Pancreas (tissue), 10 donors: ENCODE measurements at regions not wholly inside any gene's neighbourhood (a gene's known extent, or its start where the extent isn't known, plus 50 kb on each side); places are given as distances from the start of the nearest gene placed in this dataset.

ENCODE experiments used
- ATAC-seq, 4 donors: fragments of 200-7000 bp; cut with Tn5 transposase; one replicate each; pipeline versions ENCODE4 v1.8.0 to v1.9.1; 2020; ENCODE audit warnings: mild to moderate bottlenecking in 4 of 4, moderate library complexity in 4 of 4
- DNase-seq, 6 donors: peaks; one replicate each; pipeline ENCODE4 v3.0.0-alpha.2; 2020
- FAIRE-seq: peaks from 2 replicates; lab custom pipeline; 2012; peaks lifted over from hg19 to GRCh38; lab: Jason Lieb, UNC
- H3K27ac ChIP-seq, 4 donors: fragments of 200-600 bp; sonication (generic); 1 replicate in 3 of 4; 2 replicates in 1 of 4; pipeline versions ENCODE4 v1.5.0 to v1.8.0; 2020
- H3K27me3 ChIP-seq, 4 donors: fragments of 200-600 bp; one replicate each; pipeline ENCODE4 v1.8.0; 2021
- H3K36me3 ChIP-seq, 3 donors: fragments of 200-600 bp; sonication (generic) in 1 of 3; one replicate each; pipeline versions ENCODE4 v1.5.0 to v1.8.0; 2020 to 2021
- H3K4me1 ChIP-seq, 3 donors: fragments of 200-600 bp; one replicate each; pipeline ENCODE4 v1.8.0; 2021
- H3K4me3 ChIP-seq, 4 donors: fragments of 200-600 bp; sonication (generic) in 2 of 4; one replicate each; pipeline versions ENCODE4 v1.5.0 to v1.8.0; 2020 to 2021
- H3K9me3 ChIP-seq, 4 donors: fragments of 200-600 bp; one replicate each; pipeline ENCODE4 v1.8.0; 2021
- CTCF ChIP-seq, 4 donors: fragments of 200-600 bp; sonication (generic) in 3 of 4; IDR thresholded peaks; one replicate each; pipeline versions ENCODE4 v1.5.0 to v1.8.0; 2021; ENCODE audit warnings: antibody characterized with exemption in 4 of 4
- WGBS, 2 donors: extraction: QIAGEN DNeasy Blood & Tissue Kit; methylation state at CpG; one replicate each; pipeline ENCODE4 v1.1.7; 2013; 5-methylcytosine and 5-hydroxymethylcytosine counted together
- intact Hi-C, 3 donors: fragments of 100-400 bp; cut with DNase I; formaldehyde crosslinking; loops; one replicate each; pipeline versions ENCODE4 v1.11.1 to v1.14.2; 2022
- donor health status: healthy with polysubstance abuse.
- donor health status: DM: no; HTN: no; CAD: no; lungs with moderate emphysema.
- donor health status: DM: no; HTN: no; CAD: no.
- donor health status: control.
- donor health status: control.
- donor health status: Bipolar disorder and iron deficiency.
- donor health status: DM: yes; HTN: yes; CAD: no.
- donor health status: DM: no; HTN: no; CAD: no.
- donor health status: DM: no; HTN: no; CAD: no.
- donor health status: DM: yes; HTN: yes; CAD: no.

GRCh38 chr13:30103161-30103840, 204.1 kb downstream of the KATNAL1 start:
- no peak for TF ChIP-seq CTCF (IDR thresholded peaks at IDR 0.05)
- H3K4me3 ChIP-seq, result no peak overlapping the region
- H3K4me1 ChIP-seq, result no peaks in the 10 kb centered on the region
- intact Hi-C loops, result no loop called here
- H3K36me3 ChIP-seq, result no peaks in the 10 kb centered on the region
- DNase-seq (no peak), FAIRE-seq (no peak), ATAC-seq (peak in 1 of 4 donors; percentile 6)
- H3K27ac ChIP-seq, result no peak overlapping the region
- H3K27me3 ChIP-seq, result no peaks in the 10 kb centered on the region
- H3K9me3 ChIP-seq, result no peaks in the 10 kb centered on the region
- whole genome bisulfite sequencing, 2 donors, result 84% methylated on average over 5 of the region's 5 CpGs

GRCh38 chr13:30100226-30100625, 207.1 kb downstream of the KATNAL1 start:
- 90 to 95% methylated on average over 4 of the region's 4 CpGs for WGBS, 2 donors
- H3K4me3 ChIP-seq, result no peak overlapping the region
- DNase-seq, result no peak
- no peaks in the 10 kb centered on the region for H3K36me3 ChIP-seq
- ATAC-seq, result no peak
- intact Hi-C loops, result no loop called here
- no peaks in the 10 kb centered on the region for H3K9me3 ChIP-seq
- no peak overlapping the region for H3K27ac ChIP-seq
- TF ChIP-seq CTCF (IDR thresholded peaks at IDR 0.05), result no peak
- H3K27me3 ChIP-seq, result no peaks in the 10 kb centered on the region
- no peaks in the 10 kb centered on the region for H3K4me1 ChIP-seq
- FAIRE-seq, result no peak

GRCh38 chr13:30097701-30098100, 209.7 kb downstream of the KATNAL1 start:
- ATAC-seq (no peak), FAIRE-seq (no peak), DNase-seq (no peak)
- H3K9me3 ChIP-seq, result no peaks in the 10 kb centered on the region
- intact Hi-C loops, result no loop called here
- no peak for TF ChIP-seq CTCF (IDR thresholded peaks at IDR 0.05)
- H3K4me1 ChIP-seq, result no peaks in the 10 kb centered on the region
- no peak overlapping the region for H3K27ac ChIP-seq
- H3K36me3 ChIP-seq, result no peaks in the 10 kb centered on the region
- WGBS, 2 donors, result 74 to 86% methylated on average over 5 of the region's 5 CpGs
- no peaks in the 10 kb centered on the region for H3K27me3 ChIP-seq
- no peak overlapping the region for H3K4me3 ChIP-seq

- no peaks in the 10 kb centered on the region for H3K4me1 ChIP-seq
- TF ChIP-seq CTCF (IDR thresholded peaks at IDR 0.05), result no peak
- no peak overlapping the region for H3K4me3 ChIP-seq
- intact Hi-C loops, result no loop called here
- H3K36me3 ChIP-seq, result no peaks in the 10 kb centered on the region
- DNase-seq (no peak), ATAC-seq (no peak), FAIRE-seq (no peak)
- H3K9me3 ChIP-seq, result no peaks in the 10 kb centered on the region
- no peak overlapping the region for H3K27ac ChIP-seq
- WGBS, 2 donors, result 95 to 96% methylated on average over 5 of the region's 5 CpGs
- H3K27me3 ChIP-seq, result no peaks in the 10 kb centered on the region
These were observed 210.3 kb downstream of the KATNAL1 start for GRCh38 chr13:30097089-30097488.

GRCh38 chr13:30094015-30094414, 213.3 kb downstream of the KATNAL1 start:
- H3K27ac ChIP-seq, result no peak overlapping the region
- H3K27me3 ChIP-seq, result no peaks in the 10 kb centered on the region
- DNase-seq, result no peak
- H3K4me3 ChIP-seq, result no peak overlapping the region
- ATAC-seq, result no peak
- H3K9me3 ChIP-seq, result no peaks in the 10 kb centered on the region
- intact Hi-C loops, result no loop called here
- WGBS, 2 donors, result 80 to 82% methylated on average over 5 of the region's 5 CpGs
- no peaks in the 10 kb centered on the region for H3K4me1 ChIP-seq
- no peak for FAIRE-seq
- H3K36me3 ChIP-seq, result no peaks in the 10 kb centered on the region
- TF ChIP-seq CTCF (IDR thresholded peaks at IDR 0.05), result no peak
